Activated T-helper 17 cell treated with anti-CD3 and anti-CD28 coated beads, Interleukin-2, amount 50 U/mL, for 72 hours (primary cell): ENCODE measurements at regions not wholly inside any gene's neighbourhood (a gene's known extent, or its start where the extent isn't known, plus 50 kb on each side); places are given as distances from the start of the nearest gene placed in this dataset.

Experiments
- ATAC-seq: fragments of 150-1000 bp; cut with Tn5 transposase; replicated peaks from 2 replicates; pipeline ENCODE4 v1.10.0; 2021; ENCODE audit warnings: mild to moderate bottlenecking, moderate library complexity
- H3K27ac Mint-ChIP-seq: one replicate; pipeline ENCODE4 v1.8.0; 2022; ENCODE audit warnings: mixed read lengths
- H3K27me3 Mint-ChIP-seq: one replicate; pipeline ENCODE4 v1.8.0; 2022; ENCODE audit warnings: mixed read lengths
- H3K36me3 Mint-ChIP-seq: one replicate; pipeline ENCODE4 v1.8.0; 2022; ENCODE audit warnings: low read depth, mild to moderate bottlenecking, mixed read lengths
- H3K4me1 Mint-ChIP-seq: one replicate; pipeline ENCODE4 v1.8.0; 2022; ENCODE audit warnings: mixed read lengths
- H3K4me3 Mint-ChIP-seq: one replicate; pipeline ENCODE4 v1.8.0; 2022; ENCODE audit warnings: mild to moderate bottlenecking, mixed read lengths
- H3K9me3 Mint-ChIP-seq: one replicate; pipeline ENCODE4 v1.8.0; 2022; ENCODE audit warnings: mixed read lengths

DNA sequence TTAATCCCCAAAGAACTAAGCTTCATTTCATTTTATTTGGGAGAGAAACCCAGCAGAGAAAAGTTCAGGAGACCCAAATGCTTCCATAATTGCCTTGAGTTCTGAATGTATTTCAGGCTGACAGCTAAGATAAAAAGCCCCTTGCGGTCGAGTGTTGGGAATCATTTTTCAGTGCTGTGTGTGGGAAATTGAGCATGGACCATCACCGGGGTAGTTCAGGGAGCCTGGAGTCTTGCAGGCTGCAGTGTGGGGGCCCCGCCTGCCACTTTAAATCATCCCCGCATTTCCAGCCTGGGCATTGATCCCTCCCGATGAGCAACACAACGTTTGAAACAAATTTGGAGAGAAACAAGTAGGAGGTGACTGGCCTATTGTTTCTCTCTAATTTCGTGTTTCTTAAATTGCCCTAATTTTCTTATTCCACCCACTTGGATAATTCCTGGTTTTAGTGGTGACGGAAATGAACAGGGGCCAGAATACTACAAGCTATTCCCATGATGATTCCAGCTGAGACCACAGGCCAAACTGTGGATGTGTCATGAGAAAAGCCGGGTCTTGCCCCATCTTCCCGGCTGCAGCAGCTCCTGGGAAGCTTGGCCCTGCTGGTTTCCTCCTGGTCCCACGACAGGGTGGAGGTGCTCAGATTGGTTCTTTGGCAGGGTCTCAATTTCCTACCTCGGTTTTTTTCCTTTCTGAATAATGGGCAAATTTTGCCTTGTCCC is 75.1 kb downstream of the FOXL1 start:
- peaks cover 6% of the 10 kb centered on the region for H3K27me3 Mint-ChIP-seq
- H3K36me3 Mint-ChIP-seq, result no peaks in the 10 kb centered on the region
- ATAC-seq, result no peak
- no peak overlapping the region for H3K27ac Mint-ChIP-seq
- no peaks in the 10 kb centered on the region for H3K9me3 Mint-ChIP-seq
- no peak overlapping the region for H3K4me3 Mint-ChIP-seq
- no peaks in the 10 kb centered on the region for H3K4me1 Mint-ChIP-seq

DNA sequence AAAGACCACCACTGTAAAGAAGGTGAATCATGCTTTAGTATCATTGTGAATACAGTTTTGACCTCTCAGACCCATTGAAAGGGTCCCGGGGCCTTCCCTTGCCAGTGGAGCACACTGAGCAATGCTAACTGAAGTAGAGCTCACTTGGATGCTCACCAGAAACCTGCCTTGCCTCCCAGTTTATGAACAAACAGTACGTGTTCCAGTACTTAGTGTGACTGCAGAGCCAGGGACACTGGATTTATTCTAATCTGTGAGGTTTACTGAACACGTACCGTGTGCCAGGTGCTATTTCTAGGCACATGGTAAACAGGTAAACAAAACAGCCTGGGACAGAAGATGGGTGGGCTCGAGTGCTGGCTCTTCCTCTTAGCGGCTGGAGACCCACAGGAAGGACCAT is 79.6 kb downstream of the FOXL1 start:
- H3K4me1 Mint-ChIP-seq, result no peaks in the 10 kb centered on the region
- ATAC-seq, result no peak
- peaks cover 27% of the 10 kb centered on the region for H3K27me3 Mint-ChIP-seq
- peaks cover 5% of the 10 kb centered on the region for H3K9me3 Mint-ChIP-seq
- H3K4me3 Mint-ChIP-seq, result no peak overlapping the region
- no peaks in the 10 kb centered on the region for H3K36me3 Mint-ChIP-seq
- H3K27ac Mint-ChIP-seq, result no peak overlapping the region

DNA sequence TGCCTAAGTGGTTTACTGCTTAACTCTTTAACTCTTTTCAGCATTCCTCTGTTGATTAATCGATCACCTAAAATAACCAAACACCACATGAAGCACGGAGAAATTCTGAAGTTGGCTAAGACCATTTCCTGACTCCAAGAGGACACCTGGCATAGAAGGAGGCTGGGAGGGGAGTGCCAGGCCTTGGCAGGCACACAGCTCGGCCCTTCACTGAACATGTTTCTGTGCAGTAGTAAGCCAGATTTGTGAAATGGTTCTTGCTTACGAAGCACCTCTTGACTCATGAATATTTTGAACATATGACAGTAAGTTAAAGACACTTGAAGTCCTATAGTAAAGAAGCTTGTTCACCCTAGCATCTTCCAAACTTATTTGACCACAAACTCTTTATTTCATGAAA is 82.3 kb downstream of the FOXL1 start:
- Mint-ChIP-seq H3K36me3 (no peaks in the 10 kb centered on the region), H3K4me1 (peaks cover 12% of the 10 kb centered on the region), H3K4me3 (no peak overlapping the region), H3K9me3 (peaks cover 8% of the 10 kb centered on the region), H3K27ac (no peak overlapping the region), H3K27me3 (peaks cover 27% of the 10 kb centered on the region)
- no peak for ATAC-seq

DNA sequence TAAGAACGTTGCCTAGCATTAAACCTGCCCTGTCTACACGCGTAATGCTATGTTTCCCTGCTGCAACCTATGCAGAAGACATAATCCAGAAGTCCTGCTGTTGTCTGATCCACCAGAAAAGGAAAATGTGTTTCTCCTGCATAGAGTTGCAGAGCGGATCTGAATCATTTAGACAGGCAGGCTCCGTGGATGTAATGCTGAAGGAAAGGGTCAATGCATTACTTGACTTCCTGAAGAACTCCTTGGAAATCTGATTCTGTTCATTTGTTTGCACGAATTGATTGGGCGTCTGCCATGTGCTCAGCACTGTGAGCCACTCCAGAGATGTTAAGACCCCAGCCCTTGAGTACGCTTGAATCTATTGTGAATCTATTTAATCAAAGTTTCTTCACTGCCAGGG is 83.4 kb downstream of the FOXL1 start:
- peaks cover 12% of the 10 kb centered on the region for H3K9me3 Mint-ChIP-seq
- no peak overlapping the region for H3K27ac Mint-ChIP-seq
- H3K27me3 Mint-ChIP-seq, result peaks cover 32% of the 10 kb centered on the region
- no peaks in the 10 kb centered on the region for H3K36me3 Mint-ChIP-seq
- H3K4me3 Mint-ChIP-seq, result no peak overlapping the region
- ATAC-seq, result no peak
- H3K4me1 Mint-ChIP-seq, result peaks cover 17% of the 10 kb centered on the region

DNA sequence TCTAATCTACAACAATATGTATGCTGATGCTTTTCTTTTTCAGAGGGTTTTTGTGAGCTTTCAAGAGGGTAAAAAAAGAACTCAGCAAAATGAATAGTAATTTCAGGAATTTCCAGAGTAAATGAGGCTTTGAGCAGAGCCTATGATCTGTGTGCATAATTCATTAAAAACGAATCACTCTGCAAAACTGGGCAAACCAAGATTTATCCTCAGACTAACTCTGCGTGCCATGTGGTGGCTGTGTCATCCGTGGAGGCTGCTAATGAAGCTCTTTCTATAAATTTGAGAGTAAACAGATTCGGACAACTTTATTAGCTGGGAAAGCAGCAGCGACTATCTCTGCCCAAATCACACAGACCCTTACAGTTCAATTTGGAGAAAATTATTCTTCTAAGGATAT is 83.8 kb downstream of the FOXL1 start:
- no peak overlapping the region for H3K4me3 Mint-ChIP-seq
- peaks cover 17% of the 10 kb centered on the region for H3K4me1 Mint-ChIP-seq
- H3K36me3 Mint-ChIP-seq, result no peaks in the 10 kb centered on the region
- no peak for ATAC-seq
- no peak overlapping the region for H3K27ac Mint-ChIP-seq
- H3K9me3 Mint-ChIP-seq, result peaks cover 12% of the 10 kb centered on the region
- peaks cover 29% of the 10 kb centered on the region for H3K27me3 Mint-ChIP-seq

DNA sequence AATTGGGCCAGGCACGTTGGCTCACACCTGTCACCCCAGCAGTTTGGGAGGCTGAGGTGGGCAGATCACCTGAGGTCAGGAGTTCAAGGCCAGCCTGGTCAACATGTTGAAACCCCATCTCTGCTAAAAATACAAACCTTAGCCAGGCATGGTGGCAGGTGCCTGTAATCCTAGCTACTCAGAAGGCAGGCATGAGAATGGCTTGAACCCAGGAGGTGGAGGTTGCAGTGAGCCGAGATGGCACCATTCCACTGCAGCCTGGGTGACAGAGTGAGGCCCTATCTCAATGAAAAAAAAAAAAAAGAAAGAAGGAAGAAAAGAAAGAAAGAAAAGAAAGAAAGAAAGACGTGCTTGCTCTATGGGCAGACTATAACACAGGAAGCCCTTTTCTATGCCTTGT is 84.4 kb downstream of the FOXL1 start:
- peaks cover 29% of the 10 kb centered on the region for H3K27me3 Mint-ChIP-seq
- H3K9me3 Mint-ChIP-seq, result peaks cover 12% of the 10 kb centered on the region
- H3K27ac Mint-ChIP-seq, result no peak overlapping the region
- no peaks in the 10 kb centered on the region for H3K36me3 Mint-ChIP-seq
- peaks cover 17% of the 10 kb centered on the region for H3K4me1 Mint-ChIP-seq
- H3K4me3 Mint-ChIP-seq, result no peak overlapping the region
- ATAC-seq, result no peak

DNA sequence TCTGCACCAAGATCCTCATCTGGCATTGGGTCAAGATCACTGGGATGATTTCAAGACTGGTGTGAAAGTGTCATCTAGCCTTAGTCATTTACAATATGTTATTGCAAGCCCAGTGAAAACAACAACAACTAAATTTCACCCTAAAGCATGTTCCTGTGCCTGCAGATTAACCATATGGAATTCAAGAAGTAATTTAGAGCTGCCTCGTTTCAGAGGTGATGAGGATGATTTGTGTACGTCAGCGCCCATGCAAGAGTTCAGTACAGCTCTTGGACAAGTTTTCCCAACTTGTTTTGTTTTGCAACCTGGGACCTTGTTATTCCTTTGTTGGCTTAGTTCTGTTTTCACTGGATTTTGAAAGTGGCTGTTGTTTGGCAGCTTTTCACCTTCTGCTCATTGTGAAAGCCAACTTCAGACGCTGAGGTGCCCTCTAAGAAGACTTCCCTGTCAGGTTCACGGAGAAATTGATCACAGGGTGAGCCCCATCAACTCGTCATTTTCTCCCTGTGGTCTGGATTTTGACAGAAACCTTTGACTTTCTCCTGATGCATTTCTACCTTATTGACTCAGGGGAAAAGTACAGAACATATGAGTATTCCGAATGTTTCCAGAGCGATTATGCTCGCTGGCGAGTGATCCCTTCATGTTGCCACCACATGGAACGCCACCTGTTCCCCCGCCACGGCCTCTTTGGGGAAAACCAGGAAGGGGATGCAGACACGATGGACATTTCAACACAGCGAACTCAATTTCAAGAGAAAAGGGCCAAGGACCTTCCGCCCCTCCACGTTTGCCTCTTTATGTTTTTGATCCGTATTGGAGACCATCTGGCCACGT is 85.6 kb downstream of the FOXL1 start:
- peak; percentile 76 for ATAC-seq
- Mint-ChIP-seq H3K27me3 (peaks cover 38% of the 10 kb centered on the region), H3K36me3 (no peaks in the 10 kb centered on the region), H3K4me3 (peak overlapping the region; percentile 60), H3K4me1 (peaks cover 17% of the 10 kb centered on the region), H3K27ac (peak overlapping the region; percentile 87), H3K9me3 (peaks cover 12% of the 10 kb centered on the region)

DNA sequence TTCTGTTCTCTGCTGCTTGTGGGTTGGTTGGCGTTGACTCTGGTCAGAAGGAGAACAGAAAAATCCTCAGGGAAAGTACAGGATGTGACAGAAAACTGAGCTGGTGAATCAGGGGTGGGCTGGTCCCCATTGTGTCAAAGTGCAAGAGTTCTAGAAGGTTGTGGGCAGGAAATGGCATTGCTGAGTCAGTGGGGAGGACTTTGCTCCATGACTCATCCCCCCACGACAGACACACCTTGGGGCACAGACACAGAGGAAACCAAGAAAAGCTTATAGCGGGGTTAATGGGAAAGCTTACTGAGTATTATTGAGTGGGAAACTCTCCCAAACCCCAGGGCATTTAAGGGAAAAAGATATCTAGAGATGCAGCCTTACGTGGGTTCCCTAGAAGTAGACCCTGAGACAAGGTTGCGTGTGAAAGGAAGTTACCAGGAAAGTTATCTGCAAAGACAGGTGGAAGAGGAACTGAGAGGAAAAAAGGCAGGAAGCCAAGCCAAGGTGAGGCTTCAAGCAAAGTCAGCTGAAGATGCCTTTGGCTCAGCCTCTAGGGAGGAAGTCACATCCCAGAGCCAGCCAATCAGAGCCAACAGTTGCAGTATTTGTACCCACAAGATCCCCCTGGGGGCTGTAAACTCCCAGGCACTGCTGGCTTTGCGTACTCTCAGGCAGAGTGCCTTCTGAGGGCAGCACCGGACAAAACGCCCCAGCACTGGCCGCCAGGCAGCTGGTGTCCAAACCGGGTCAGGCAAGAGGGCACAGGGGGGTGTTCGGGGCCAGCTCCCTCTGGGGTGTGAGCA is 86.4 kb downstream of the FOXL1 start:
- Mint-ChIP-seq H3K4me3 (peak overlapping the region; percentile 60), H3K9me3 (peaks cover 10% of the 10 kb centered on the region), H3K36me3 (no peaks in the 10 kb centered on the region), H3K4me1 (peaks cover 17% of the 10 kb centered on the region), H3K27me3 (peaks cover 31% of the 10 kb centered on the region), H3K27ac (peak overlapping the region; percentile 87)
- ATAC-seq, result peak; percentile 92

DNA sequence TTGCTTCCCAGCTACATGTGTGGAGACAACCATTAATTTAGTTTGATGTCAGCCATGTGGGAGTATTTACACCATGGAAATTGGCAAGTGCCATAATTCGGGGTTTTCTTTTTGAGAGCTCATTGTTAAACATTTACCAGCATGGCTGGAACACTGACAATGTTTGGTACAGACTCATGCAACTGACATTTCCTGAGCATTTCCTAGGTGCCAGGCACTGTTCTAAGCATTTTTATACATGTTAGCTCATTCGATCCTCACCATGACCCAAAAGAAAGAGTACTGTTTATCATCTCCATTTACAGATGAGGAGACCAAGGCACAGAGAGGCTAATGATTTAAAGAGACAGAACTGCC is 86.9 kb downstream of the FOXL1 start:
- H3K4me3 Mint-ChIP-seq, result peak overlapping the region; percentile 60
- no peak overlapping the region for H3K27ac Mint-ChIP-seq
- H3K27me3 Mint-ChIP-seq, result peaks cover 27% of the 10 kb centered on the region
- H3K9me3 Mint-ChIP-seq, result peaks cover 7% of the 10 kb centered on the region
- H3K4me1 Mint-ChIP-seq, result peaks cover 17% of the 10 kb centered on the region
- ATAC-seq, result no peak
- H3K36me3 Mint-ChIP-seq, result no peaks in the 10 kb centered on the region

DNA sequence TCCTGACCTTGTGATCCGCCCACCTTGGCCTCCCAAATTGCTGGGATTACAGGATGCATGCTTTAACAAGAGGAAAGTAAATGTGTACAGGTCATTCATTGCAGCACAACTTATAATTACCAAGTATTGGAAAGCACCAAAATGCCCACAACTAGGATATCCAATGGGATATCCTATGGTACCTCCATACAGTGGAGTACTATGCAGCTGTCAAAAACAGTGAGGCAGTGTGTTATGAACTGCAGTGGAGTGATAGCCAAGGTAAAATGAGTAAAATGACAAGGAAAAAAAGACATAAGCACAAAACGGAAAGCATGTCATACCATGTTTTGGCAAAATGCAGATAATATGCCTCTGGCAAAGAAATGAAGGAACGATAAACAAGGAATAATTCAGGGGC is 87.6 kb downstream of the FOXL1 start:
- peaks cover 17% of the 10 kb centered on the region for H3K4me1 Mint-ChIP-seq
- H3K4me3 Mint-ChIP-seq, result no peak overlapping the region
- no peaks in the 10 kb centered on the region for H3K36me3 Mint-ChIP-seq
- peaks cover 7% of the 10 kb centered on the region for H3K9me3 Mint-ChIP-seq
- peaks cover 27% of the 10 kb centered on the region for H3K27me3 Mint-ChIP-seq
- H3K27ac Mint-ChIP-seq, result no peak overlapping the region
- no peak for ATAC-seq

DNA sequence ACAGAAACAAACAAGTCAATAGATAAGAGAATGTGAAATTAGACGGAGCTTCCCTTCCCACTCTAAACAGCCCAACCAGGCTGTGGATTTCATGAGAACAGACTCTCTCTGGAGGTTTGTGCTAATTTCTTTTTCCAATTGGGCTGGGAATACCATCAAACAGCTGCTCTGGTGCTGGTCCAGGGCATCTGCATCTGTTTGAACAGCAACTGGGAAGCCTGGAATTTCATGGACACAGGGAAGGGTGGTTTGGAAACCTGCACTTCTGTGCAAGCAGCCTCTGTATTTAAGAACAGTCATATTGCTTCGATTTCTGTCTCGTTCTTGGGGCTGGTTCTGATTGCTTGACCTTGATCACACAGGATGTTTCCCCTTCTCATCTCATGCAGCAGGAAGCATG is 88.7 kb downstream of the FOXL1 start:
- H3K9me3 Mint-ChIP-seq, result peaks cover 7% of the 10 kb centered on the region
- H3K27ac Mint-ChIP-seq, result no peak overlapping the region
- H3K27me3 Mint-ChIP-seq, result peaks cover 18% of the 10 kb centered on the region
- no peak for ATAC-seq
- H3K36me3 Mint-ChIP-seq, result no peaks in the 10 kb centered on the region
- H3K4me3 Mint-ChIP-seq, result no peak overlapping the region
- H3K4me1 Mint-ChIP-seq, result peaks cover 17% of the 10 kb centered on the region

DNA sequence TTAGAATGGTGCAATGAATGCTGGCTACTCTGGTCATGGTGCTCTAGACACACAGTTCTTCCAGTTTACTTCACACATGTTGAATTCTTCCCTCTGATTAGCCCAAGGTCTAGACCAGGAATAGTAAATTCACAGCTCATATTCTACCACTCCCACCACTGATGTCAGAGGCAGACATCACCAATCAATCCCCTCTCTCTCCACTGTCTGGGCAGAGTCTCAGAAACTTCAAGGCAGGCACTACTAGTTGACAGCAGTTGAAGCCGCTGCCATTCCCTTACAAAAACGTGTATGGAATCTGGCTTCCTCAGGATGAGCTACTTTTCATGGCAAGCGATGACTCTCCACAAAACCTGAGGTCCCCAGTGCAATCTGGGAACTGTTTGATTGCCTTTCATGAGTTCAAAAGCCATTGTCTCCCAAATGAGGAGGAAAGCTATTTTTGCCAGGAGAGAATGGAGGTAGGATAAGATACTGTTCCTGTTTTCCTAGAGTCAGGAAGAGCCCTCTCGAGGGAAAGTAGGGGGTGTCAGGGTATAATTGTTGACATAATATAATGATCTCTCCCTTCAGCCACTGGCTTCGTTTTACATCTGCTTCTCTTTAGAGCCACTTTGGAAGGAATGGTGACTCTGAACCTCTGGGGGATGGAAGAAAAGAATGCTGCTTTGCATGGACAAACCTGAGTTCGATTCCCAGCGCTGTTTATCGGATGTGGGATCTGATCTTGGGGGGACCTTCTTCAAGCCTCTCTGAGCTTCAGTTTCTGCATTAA is 90.0 kb downstream of the FOXL1 start:
- ATAC-seq, result no peak
- peaks cover 17% of the 10 kb centered on the region for H3K4me1 Mint-ChIP-seq
- no peaks in the 10 kb centered on the region for H3K36me3 Mint-ChIP-seq
- H3K9me3 Mint-ChIP-seq, result peaks cover 7% of the 10 kb centered on the region
- H3K27me3 Mint-ChIP-seq, result peaks cover 17% of the 10 kb centered on the region
- H3K27ac Mint-ChIP-seq, result no peak overlapping the region
- H3K4me3 Mint-ChIP-seq, result no peak overlapping the region

DNA sequence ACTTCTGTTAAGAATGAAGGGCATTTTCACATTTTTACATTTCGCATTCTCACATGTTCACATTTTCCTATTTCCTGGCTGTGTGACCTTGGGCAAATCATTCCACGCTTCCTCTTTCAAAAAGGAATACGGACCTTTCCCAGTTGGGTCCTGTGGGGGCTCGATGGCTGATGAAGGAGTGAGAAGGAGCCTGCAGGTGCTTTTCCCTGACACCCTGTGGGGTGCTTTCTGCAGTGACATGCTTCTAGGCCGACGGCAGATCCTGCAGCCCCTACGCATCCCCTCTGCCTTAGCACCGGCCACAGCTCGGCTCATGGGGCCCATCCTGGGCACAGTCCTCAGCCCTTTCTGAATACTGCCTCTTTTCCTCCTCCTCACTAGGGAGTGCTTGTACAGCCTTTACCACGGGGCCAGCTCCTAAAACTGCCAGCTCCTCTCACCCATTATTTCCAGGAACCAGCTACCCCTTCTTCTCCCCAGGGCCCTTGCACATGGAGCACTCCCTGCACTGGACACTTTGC is 91.0 kb downstream of the FOXL1 start:
- Mint-ChIP-seq H3K36me3 (no peaks in the 10 kb centered on the region), H3K4me3 (no peak overlapping the region), H3K9me3 (peaks cover 7% of the 10 kb centered on the region), H3K27ac (no peak overlapping the region), H3K4me1 (peaks cover 10% of the 10 kb centered on the region), H3K27me3 (peaks cover 17% of the 10 kb centered on the region)
- ATAC-seq, result no peak
